ENCODE measurements at regions not wholly inside any gene's neighbourhood (a gene's known extent, or its start where the extent isn't known, plus 50 kb on each side); places are given as distances from the start of the nearest gene placed in this dataset.

DNA sequence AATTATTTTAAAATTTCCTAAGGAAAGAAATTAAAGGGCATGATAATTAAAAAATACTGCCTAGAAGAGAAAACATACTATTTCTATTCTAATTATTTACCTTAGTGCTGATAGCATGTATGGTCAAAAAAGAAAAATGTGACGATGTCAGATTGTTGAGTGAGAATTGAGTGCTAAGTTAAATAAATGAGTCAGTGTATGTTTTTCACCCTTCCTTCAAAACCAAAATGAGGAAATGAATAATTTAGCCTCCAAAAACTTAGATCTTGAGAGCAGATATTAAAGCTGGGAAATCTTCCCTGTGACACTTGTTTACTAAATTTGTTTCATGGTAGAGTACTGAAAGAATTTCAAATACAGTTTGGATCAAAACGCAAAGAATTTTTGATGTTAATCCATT, 58.6 kb upstream of the NYAP2 start:
- no peak overlapping the region for H3K27ac Mint-ChIP-seq
- no peak overlapping the region for H3K27ac ChIP-seq (ENCODE audit: low read length)
- 60% methylated on average over 1 of the region's 2 CpGs for WGBS (ENCODE audit: insufficient coverage)
- no peaks in the 10 kb centered on the region for H3K9me3 Mint-ChIP-seq
- no peaks in the 10 kb centered on the region for H3K4me1 Mint-ChIP-seq
- H3K4me3 Mint-ChIP-seq: no peak overlapping the region
- H3K27me3 ChIP-seq (ENCODE audit: control insufficient read depth, insufficient read depth, low read length): no peaks in the 10 kb centered on the region
- no peaks in the 10 kb centered on the region for H3K36me3 ChIP-seq (ENCODE audit: control insufficient read depth, insufficient read depth, low read length)
- no peak overlapping the region for H3K4me3 ChIP-seq (ENCODE audit: low read length)
- TF ChIP-seq, protein P1, sequence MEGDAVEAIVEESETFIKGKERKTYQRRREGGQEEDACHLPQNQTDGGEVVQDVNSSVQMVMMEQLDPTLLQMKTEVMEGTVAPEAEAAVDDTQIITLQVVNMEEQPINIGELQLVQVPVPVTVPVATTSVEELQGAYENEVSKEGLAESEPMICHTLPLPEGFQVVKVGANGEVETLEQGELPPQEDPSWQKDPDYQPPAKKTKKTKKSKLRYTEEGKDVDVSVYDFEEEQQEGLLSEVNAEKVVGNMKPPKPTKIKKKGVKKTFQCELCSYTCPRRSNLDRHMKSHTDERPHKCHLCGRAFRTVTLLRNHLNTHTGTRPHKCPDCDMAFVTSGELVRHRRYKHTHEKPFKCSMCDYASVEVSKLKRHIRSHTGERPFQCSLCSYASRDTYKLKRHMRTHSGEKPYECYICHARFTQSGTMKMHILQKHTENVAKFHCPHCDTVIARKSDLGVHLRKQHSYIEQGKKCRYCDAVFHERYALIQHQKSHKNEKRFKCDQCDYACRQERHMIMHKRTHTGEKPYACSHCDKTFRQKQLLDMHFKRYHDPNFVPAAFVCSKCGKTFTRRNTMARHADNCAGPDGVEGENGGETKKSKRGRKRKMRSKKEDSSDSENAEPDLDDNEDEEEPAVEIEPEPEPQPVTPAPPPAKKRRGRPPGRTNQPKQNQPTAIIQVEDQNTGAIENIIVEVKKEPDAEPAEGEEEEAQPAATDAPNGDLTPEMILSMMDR (IDR thresholded peaks at IDR 0.05): no peak
- H3K36me3 Mint-ChIP-seq: no peaks in the 10 kb centered on the region
- ATAC-seq (no peak), DNase-seq (no peak)
- H3K9me3 ChIP-seq (ENCODE audit: control insufficient read depth, insufficient read depth, low read length): no peaks in the 10 kb centered on the region
- no peaks in the 10 kb centered on the region for H3K4me1 ChIP-seq (ENCODE audit: control insufficient read depth, insufficient read depth, low read length)
- peaks cover 0 to 6% of the 10 kb centered on the region in 2 donors for H3K27me3 Mint-ChIP-seq (ENCODE audit: low read depth in 2 of 2)
- intact Hi-C loops (cut with micrococcal nuclease): no loop called here

DNA sequence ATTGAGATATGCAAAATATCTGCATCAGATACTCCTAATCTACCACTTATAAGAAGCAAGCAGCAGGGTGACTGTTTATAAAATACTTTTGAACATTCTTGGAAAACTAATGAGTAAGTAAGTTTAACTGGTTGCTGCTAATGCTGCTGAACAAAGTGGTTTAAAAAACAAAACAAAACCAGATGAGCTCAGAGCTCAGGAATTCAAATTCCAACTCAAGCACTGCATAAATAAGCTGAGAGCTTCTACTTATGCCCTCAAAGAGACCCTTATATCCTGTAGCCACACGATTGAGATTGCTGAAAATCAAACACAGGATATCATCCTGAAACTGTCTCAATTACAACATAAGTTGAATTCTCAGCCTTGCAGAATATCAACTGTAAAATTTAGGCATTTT, 62.3 kb upstream of the NYAP2 start:
- H3K9me3 ChIP-seq (ENCODE audit: control insufficient read depth, insufficient read depth, low read length): no peaks in the 10 kb centered on the region
- 7% methylated on average over 1 of the region's 1 CpG for WGBS (ENCODE audit: insufficient coverage)
- H3K4me3 ChIP-seq (ENCODE audit: low read length): no peak overlapping the region
- no peak overlapping the region for H3K4me3 Mint-ChIP-seq
- intact Hi-C loops (cut with micrococcal nuclease): no loop called here
- no peaks in the 10 kb centered on the region for H3K4me1 Mint-ChIP-seq
- no peak for ATAC-seq
- no peaks in the 10 kb centered on the region for H3K9me3 Mint-ChIP-seq
- no peak for DNase-seq
- H3K4me1 ChIP-seq (ENCODE audit: control insufficient read depth, insufficient read depth, low read length): no peaks in the 10 kb centered on the region
- TF ChIP-seq, protein P1 (IDR thresholded peaks at IDR 0.05): no peak
- no peak overlapping the region for H3K27ac Mint-ChIP-seq
- H3K36me3 ChIP-seq (ENCODE audit: control insufficient read depth, insufficient read depth, low read length): no peaks in the 10 kb centered on the region
- no peaks in the 10 kb centered on the region for H3K36me3 Mint-ChIP-seq
- H3K27ac ChIP-seq (ENCODE audit: low read length): no peak overlapping the region
- H3K27me3 Mint-ChIP-seq (ENCODE audit: low read depth in 2 of 2): peaks cover 0 to 6% of the 10 kb centered on the region in 2 donors
- H3K27me3 ChIP-seq (ENCODE audit: control insufficient read depth, insufficient read depth, low read length): peaks cover 2% of the 10 kb centered on the region

DNA sequence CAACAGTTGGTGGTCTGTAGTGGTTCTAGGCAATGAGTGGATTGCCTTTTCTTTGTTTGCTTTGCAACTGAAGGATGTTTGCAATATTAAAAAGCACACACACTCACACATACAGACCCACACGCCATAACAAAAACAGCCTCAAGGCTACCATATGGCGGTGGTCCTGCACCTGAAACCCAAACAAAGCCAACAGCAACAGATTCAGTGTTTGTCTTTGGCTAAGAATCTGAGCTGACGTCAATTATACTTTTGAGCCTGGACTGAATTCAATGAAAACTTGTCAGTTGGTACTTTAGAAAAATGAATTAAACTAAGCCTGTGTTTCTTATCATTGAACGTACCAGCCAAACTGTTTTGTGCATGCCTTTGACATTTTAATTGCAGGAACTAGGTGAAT, 65.0 kb upstream of the NYAP2 start:
- WGBS (ENCODE audit: insufficient coverage): 80% methylated on average over 4 of the region's 4 CpGs
- DNase-seq (no peak), ATAC-seq (no peak)
- peaks cover 2% of the 10 kb centered on the region for H3K27me3 ChIP-seq (ENCODE audit: control insufficient read depth, insufficient read depth, low read length)
- H3K4me3 Mint-ChIP-seq: no peak overlapping the region
- no peaks in the 10 kb centered on the region for H3K4me1 ChIP-seq (ENCODE audit: control insufficient read depth, insufficient read depth, low read length)
- H3K9me3 Mint-ChIP-seq: no peaks in the 10 kb centered on the region
- no peak overlapping the region for H3K27ac ChIP-seq (ENCODE audit: low read length)
- H3K27me3 Mint-ChIP-seq (ENCODE audit: low read depth in 2 of 2): peaks cover 0 to 6% of the 10 kb centered on the region in 2 donors
- no peaks in the 10 kb centered on the region for H3K36me3 ChIP-seq (ENCODE audit: control insufficient read depth, insufficient read depth, low read length)
- TF ChIP-seq, protein P1 (IDR thresholded peaks at IDR 0.05): no peak
- no peaks in the 10 kb centered on the region for H3K4me1 Mint-ChIP-seq
- H3K36me3 Mint-ChIP-seq: no peaks in the 10 kb centered on the region
- H3K4me3 ChIP-seq (ENCODE audit: low read length): no peak overlapping the region
- H3K9me3 ChIP-seq (ENCODE audit: control insufficient read depth, insufficient read depth, low read length): no peaks in the 10 kb centered on the region
- no peak overlapping the region for H3K27ac Mint-ChIP-seq
- intact Hi-C loops (cut with micrococcal nuclease): no loop called here

DNA sequence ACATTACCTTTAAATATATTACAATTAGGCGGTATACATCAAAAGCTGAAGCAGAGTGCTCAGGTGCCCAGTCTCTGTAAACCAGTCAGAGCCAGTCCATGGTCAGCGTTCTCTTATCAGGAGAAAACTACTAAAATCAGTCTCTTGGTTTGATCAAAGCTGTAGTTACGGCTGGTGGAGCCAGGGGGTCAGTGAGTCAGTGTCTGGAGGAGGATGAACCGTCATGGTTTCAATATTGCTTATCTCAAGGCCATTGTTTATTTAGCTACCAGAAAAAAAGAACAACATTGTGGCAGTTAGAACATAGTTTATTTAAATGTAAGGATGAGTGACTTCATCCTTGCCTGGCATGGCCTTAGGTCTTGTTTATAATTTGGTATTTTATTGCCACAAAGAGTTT, 71.3 kb upstream of the NYAP2 start:
- Mint-ChIP-seq H3K27me3 (ENCODE audit: low read depth in 2 of 2) (peaks cover 0 to 3% of the 10 kb centered on the region in 2 donors), H3K36me3 (no peaks in the 10 kb centered on the region), H3K9me3 (no peaks in the 10 kb centered on the region), H3K4me3 (no peak overlapping the region), H3K4me1 (no peaks in the 10 kb centered on the region), H3K27ac (no peak overlapping the region)
- no peaks in the 10 kb centered on the region for H3K9me3 ChIP-seq (ENCODE audit: control insufficient read depth, insufficient read depth, low read length)
- no peak overlapping the region for H3K27ac ChIP-seq (ENCODE audit: low read length)
- no peak overlapping the region for H3K4me3 ChIP-seq (ENCODE audit: low read length)
- no peaks in the 10 kb centered on the region for H3K27me3 ChIP-seq (ENCODE audit: control insufficient read depth, insufficient read depth, low read length)
- TF ChIP-seq, protein P1 (IDR thresholded peaks at IDR 0.05): no peak
- 67% methylated on average over 4 of the region's 4 CpGs for WGBS (ENCODE audit: insufficient coverage)
- H3K4me1 ChIP-seq (ENCODE audit: control insufficient read depth, insufficient read depth, low read length): no peaks in the 10 kb centered on the region
- no peaks in the 10 kb centered on the region for H3K36me3 ChIP-seq (ENCODE audit: control insufficient read depth, insufficient read depth, low read length)
- no peak for DNase-seq
- intact Hi-C loops (cut with micrococcal nuclease): no loop called here
- ATAC-seq: no peak
